Loucy (cell line): ENCODE measurements at regions not wholly inside any gene's neighbourhood (a gene's known extent, or its start where the extent isn't known, plus 50 kb on each side); places are given as distances from the start of the nearest gene placed in this dataset.

Experiments
- EZH2phosphoT487 ChIP-seq: fragments of 200-600 bp; IDR thresholded peaks from 2 replicates; pipeline ENCODE4 v1.6.1; 2018; ENCODE audit warnings: antibody characterized with exemption, mild to moderate bottlenecking, moderate library complexity, borderline replicate concordance
- TF ChIP-seq, protein P1 (sequence below): fragments of 200-600 bp; sonication (generic); conservative IDR thresholded peaks from 2 replicates; pipeline ENCODE4 v1.5.1; 2014; ENCODE audit warnings: mild to moderate bottlenecking, antibody characterized with exemption, low read length

GRCh38 chr3:62926494-62926893 is 51.3 kb upstream of the CADPS start:
- TF ChIP-seq, protein P1, sequence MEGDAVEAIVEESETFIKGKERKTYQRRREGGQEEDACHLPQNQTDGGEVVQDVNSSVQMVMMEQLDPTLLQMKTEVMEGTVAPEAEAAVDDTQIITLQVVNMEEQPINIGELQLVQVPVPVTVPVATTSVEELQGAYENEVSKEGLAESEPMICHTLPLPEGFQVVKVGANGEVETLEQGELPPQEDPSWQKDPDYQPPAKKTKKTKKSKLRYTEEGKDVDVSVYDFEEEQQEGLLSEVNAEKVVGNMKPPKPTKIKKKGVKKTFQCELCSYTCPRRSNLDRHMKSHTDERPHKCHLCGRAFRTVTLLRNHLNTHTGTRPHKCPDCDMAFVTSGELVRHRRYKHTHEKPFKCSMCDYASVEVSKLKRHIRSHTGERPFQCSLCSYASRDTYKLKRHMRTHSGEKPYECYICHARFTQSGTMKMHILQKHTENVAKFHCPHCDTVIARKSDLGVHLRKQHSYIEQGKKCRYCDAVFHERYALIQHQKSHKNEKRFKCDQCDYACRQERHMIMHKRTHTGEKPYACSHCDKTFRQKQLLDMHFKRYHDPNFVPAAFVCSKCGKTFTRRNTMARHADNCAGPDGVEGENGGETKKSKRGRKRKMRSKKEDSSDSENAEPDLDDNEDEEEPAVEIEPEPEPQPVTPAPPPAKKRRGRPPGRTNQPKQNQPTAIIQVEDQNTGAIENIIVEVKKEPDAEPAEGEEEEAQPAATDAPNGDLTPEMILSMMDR: no peak
- TF ChIP-seq EZH2phosphoT487: no peak
